SIG-M5 treated with dmso at 0.1 percent for 504 hours (cell line): ENCODE measurements at regions not wholly inside any gene's neighbourhood (a gene's known extent, or its start where the extent isn't known, plus 50 kb on each side); places are given as distances from the start of the nearest gene placed in this dataset.

Experiments
- DNase-seq: peaks from one replicate; lab custom pipeline; 2025; ENCODE audit not compliant: unreplicated experiment; lab: John Stamatoyannopoulos, UW

DNA sequence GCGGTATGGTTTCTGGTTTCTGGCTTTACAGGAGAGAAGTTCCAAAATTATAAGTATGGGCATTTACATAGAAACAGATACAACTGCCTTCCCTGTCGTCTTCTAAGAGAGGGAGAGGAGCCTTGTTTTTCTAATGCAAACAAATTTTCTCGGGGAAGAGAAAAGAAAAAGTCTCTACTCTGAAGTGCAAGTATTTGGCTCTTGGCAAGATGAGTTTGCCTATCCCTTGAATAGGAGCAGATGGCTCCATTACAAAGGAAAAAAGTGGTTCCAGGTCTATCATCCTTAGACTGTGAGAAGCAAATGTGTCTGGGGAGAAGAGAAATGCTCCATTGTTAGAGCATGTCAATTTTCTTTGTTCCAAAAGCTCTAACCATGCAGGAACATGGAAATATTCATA is 455.6 kb downstream of the BUD13 start:
- no peak for DNase-seq

DNA sequence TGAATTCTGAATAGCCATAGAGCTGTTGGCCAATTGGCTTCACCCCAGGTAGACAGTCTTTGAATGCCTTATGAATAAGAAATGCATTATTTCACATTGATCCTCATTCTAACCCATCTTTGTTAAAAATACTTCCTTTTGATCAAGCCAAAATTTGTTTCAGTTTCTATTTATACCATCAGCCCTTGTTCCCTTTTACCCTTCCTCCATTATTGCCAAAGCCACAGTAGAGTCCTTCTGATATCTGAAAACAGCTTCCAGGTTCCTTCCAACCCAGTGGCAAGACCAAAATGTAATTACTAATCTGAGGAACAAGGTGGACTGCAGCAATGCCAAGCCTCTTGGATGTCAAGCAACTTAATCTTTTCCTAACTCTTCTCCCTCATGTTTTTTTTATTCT is 458.8 kb downstream of the BUD13 start:
- no peak for DNase-seq

DNA sequence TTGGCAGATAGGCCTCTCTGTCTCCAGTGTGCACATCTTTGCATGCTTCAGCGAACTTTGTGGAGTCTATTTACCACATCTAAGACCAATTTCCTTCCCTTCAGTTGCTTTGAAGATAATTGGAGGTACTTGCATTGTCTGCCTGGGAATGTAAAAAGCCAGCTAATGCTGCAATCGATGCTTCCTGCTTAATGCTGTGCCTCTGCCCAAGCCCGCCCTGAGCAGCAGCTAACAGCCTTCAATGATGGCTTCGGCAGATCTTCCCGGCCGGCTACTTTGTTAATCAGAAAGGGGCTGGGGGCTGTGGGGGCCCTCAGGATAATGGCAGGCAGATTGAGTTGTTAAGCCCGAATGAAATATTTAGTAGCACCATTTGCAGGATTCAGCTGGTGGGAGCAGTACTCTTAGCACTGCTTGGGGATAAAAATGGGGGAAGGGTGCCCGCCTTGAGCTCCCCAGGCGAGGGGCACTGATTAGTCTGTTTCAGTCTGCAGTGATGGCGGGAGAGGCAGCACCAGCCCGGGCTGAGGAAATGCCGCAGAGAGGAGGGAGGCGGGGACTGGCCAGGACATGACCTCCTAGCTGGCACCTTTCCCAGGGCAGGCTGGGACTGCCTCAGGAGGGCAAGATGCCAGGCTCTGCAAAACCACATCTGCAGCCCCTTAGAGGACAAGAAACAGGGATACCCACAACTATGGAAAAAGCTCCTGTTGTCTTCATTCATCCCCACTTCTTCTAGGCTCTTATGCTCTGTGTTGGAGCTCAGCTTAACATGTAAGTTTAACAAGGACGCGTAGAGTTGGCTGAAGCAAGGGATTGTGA is 460.0 kb downstream of the BUD13 start:
- DNase-seq = no peak

DNA sequence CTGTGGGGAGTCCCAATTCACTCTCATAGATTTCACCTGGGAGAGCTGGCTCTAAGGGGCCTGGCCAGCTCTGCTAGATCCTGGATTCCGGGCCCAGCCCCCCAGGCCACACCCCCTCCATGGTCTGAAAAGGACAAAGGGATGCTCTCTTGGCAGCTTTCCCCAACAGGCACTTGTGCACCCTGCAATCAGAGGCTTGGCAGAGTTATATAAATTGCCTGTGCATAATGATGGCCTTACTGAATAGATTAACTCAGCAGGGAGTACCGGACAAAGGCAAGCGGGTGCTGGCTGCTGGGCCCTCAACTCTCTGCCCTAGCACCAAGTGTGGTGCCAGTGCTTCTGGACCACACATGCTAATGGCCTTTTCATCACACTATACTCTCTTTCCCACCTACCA is 461.6 kb downstream of the BUD13 start:
- no peak for DNase-seq

DNA sequence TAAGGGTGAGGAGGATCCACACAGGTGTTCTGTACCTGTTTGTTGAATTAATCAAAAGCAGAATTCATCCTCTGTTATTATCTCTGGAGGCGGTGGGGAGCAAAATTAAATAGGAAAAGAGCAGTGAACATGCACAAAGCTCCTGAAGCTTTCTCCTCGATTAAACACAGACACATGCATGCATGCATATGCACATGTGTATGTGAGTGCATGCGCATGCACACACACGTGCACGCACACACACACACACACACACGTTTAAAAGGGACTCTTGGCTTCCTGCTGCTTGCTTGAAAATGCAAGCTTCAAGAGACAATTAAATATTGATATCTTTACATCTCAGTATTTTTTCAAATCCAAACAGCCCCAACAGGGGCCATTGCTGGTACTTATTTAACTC is 462.1 kb downstream of the BUD13 start:
- DNase-seq = no peak

DNA sequence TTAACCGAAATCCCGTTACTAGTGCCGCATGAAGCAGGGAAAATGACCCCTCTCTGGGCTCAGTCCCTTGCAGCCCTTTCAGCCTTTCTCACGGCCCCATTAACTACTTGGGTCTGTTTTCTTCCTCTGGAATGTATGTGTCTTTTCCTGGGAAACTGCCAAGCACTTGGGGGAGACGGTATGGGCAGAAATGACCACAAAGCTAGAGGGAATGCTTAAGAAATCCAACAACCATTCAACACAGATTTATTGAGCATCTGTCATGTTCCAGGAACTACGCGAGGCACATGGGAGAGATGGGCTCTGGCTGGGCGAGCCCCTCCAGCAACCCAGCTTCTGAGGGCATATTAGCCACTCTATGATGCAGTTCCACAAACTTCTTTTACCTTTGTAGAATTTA is 462.6 kb downstream of the BUD13 start:
- no peak for DNase-seq

DNA sequence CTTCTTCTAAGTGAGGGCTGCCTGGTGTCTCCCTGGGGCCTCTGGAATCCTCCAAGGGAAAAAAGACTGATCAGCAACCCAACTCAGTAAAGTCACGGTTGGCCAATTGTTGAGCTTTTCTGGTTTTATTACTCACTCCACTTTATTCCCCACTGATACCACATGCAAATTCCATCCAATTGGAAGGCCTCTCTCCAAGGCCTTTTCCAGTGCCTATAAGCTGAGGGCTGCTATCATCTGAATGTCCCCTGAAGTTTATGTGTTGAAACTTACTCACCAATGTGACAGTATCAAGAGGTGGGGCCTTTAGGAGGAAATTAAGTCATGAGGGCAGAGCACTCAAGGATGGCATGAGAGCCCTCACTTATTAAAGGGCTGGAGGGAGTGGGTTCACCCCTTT is 463.3 kb downstream of the BUD13 start:
- DNase-seq = no peak

DNA sequence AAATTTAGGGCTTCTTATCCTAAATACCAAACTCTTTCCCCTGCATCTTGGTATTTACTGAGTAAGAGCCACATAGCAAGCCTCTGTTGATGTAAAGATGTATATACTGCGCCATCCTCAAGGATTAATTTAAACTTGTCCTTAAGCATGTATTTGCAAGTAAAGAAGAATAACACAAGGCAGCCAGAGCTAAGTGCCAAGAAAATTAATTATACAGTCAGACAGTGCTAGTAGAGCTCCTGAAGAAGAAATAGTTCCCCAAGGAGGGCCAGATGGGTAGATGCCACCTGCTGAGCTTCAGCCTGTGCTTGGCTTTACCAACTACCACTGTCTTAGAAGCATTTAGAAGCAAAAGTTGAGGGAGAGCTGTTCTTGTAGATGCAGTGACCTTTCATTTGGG is 470.0 kb downstream of the BUD13 start:
- no peak for DNase-seq

DNA sequence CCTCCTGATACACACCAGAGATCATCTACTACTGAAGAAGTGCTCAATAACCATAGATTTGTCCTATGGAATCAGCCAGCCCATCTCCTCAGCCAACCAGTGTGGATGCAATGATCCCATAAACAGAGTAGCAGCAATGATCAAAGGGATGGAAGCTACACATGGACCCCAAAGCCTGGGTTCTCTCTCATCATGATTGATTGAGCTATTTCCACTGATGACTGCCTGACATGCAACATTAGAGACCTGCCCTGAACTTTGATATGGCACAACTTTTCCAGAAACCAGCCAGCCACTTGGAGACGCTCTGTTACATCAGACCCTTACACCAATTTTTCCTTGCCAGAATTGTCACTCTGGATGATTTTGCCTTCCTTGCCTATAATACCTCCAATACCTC is 471.6 kb downstream of the BUD13 start:
- no peak for DNase-seq

DNA sequence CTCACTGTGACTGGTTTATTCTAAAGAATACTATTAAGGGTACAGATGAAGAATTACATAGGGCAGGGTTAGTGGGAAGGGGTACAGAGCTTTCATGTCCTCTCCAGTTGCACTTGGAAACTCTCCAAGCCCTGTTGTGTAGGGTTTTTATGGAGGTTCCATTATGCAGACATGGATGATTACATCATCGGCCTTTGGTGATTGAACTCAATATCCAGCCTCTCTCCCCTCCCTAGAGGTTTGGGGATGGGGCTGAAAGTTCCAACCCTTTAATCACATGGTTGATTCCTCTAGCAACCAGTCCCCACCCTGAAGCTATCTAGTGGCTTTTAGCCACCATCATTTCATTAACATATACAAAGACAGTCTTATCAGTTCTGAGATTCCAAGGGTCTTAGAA is 472.6 kb downstream of the BUD13 start:
- DNase-seq = no peak

DNA sequence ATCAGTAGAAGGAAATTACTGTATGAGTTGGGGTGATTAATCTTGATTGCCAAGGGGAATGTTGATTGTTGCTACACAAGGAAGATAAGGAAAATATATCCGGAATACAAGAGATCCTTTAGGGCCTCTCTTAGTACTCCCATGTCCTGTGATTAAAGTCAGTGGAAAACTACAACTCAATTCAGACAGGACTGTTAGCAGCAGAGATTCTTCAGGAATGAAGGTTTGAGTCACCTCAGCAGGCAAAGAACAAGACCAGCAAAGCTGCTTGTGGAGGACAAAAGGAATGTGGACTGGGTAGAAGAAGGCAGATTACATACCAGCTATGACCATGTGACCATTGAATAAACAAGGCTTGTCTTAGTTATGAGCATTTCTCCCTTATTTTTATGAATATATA is 478.2 kb downstream of the BUD13 start:
- peak; percentile 21 for DNase-seq

DNA sequence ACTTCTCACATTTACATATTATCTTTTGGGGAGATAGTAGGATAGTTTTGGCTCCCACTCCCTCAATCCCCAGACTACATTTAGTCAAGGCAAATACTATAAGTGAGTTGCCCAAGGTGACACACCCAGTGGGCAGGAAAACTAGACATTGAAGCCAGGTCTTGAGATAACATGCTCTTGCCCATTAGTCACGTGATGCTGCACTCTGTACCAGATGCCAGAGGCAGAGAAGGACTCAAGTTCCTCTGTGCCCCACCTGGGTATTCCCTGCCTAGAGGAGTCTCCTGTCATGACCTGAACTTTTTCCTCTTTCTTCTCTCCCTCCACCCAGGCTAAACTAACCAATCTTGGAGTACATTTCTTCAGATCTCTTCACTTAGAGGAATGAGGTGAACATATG is 484.9 kb downstream of the BUD13 start:
- no peak for DNase-seq

DNA sequence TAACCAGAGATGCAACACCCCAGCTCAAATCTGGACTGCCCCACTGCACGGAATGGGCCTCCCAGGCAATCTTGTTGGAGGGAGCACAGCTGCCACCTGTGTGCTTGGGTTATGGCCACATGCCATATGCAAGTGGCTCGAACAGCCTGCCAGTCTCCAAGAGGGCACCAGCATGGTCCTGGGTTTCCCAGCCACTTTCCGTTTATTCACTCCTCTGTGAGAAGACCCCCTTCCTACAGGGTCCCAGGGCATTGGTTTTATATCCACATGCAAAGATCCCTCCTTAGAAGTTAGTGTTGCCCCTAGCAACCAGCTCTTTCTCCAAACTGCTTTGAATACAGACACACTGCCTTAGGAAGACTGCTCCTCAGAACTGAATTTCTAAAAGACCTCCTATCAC is 487.8 kb downstream of the BUD13 start:
- DNase-seq = no peak

DNA sequence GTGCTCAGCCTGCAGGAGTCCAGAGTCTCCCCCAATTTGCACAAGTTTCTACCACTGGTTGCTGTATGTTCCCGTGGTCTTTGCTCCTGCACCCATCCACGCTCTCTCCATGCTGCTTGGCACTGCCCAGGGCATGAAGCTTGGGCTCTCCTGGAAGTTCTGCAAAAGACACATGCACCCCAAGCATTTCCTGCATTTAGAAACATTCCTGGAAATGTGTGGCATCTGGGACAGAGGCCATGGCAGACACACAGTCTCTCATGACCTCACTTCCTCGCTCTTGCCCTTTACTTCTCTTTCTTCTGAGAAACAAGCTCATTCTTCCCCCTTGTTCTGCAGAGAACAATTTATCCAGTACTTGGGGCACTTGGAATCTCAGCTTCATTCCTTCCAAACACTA is 489.5 kb downstream of the BUD13 start:
- no peak for DNase-seq

DNA sequence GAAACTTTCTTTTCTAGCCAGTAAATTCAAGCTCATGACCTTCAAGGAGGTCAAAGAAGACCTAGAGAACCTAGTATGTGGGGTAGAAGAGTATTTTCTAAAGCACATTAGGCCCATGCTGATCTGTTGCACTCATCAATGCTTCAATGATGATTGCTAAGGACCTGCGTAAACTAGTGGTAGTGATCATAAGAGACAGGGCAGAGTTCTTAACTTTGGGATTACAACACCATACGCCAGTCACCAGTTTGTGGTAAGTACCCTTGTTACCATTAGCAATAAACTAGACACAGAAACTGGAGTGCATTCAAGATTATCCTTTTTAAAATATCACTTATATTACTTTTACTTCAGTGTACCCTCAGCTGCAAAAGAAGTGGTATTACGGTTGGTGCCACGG is 490.3 kb downstream of the BUD13 start:
- DNase-seq = no peak

DNA sequence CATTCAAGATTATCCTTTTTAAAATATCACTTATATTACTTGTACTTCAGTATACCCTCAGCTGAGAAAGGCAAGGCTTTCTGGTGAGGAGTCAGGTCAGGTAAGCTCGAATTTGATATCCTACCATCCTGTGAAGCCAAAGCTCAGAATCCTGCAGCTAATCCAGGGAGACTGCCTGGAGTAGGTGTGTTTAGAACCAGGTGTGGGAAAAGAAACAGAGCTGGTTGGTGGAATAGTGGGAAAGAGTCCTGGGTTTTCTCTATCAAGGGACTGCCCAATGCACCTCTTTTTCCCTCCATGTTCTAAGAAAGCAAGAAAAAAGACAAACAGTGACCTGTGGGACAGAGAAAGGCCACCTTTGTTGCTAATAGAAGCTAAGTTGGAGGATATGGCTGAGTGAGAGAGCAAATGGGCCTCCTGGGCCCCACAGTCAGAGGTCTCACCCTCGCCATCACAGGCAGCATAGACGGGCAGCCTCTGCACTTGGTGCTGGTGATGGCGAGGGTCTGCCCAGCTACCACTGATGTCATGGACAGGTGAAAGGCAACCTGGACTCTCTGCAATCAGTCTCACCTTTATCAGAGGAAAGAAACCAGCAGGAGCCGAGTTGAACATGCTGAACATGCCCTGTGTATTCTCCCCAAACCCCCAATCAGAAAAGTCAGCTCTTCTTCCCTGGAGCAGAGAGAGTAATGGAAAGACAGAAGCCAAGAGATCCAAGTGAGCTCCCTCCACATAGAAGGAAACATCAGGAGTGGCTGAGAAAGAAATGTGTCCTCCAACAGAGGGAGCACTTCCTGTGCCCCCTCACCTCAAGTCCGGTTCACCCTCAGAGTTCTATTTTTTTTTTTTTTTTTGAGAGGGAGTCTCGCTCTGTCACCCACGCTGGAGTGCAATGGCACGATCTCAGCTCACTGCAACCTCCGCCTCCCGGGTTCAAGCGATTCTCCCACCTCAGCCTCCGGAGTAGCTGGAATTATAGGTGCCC is 491.3 kb downstream of the BUD13 start:
- DNase-seq = no peak

DNA sequence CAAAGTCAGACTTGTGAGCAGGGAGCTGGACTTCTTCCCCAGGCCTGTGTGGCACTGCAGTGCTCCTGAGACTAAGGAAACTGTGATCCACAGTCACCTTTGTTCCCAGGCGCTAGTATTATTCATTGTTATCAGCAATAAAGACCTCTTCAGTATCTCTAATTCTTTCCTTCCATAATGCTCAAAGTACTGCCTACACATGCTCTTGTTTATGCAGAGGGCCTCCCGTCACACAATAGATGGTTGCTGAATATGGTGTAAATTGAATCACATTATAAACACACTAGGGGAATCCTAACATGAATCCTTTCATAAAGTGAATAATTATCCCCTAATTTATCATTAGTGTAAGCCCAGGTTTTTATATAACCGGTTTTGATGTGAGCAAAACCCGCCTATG is 493.3 kb downstream of the BUD13 start:
- DNase-seq = no peak

DNA sequence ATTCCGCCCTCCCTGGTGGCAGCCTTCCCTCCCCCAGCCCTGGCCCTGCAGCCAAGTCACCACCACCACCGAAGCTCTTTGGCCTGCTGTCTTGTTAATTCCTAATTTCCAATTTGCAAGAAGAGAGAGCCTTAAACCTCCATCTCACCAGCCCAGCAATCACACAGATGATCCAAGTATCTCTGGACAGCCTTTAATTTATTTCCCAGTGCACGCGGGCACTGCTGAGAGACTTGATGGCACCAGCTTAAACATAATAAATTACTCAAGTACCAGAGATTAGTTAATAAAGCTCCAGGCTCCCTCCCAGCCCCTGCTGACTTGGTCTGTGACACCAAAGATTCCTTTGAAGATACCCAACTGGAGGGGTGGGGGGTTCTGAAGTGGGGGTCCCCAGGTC is 494.7 kb downstream of the BUD13 start:
- DNase-seq = no peak

DNA sequence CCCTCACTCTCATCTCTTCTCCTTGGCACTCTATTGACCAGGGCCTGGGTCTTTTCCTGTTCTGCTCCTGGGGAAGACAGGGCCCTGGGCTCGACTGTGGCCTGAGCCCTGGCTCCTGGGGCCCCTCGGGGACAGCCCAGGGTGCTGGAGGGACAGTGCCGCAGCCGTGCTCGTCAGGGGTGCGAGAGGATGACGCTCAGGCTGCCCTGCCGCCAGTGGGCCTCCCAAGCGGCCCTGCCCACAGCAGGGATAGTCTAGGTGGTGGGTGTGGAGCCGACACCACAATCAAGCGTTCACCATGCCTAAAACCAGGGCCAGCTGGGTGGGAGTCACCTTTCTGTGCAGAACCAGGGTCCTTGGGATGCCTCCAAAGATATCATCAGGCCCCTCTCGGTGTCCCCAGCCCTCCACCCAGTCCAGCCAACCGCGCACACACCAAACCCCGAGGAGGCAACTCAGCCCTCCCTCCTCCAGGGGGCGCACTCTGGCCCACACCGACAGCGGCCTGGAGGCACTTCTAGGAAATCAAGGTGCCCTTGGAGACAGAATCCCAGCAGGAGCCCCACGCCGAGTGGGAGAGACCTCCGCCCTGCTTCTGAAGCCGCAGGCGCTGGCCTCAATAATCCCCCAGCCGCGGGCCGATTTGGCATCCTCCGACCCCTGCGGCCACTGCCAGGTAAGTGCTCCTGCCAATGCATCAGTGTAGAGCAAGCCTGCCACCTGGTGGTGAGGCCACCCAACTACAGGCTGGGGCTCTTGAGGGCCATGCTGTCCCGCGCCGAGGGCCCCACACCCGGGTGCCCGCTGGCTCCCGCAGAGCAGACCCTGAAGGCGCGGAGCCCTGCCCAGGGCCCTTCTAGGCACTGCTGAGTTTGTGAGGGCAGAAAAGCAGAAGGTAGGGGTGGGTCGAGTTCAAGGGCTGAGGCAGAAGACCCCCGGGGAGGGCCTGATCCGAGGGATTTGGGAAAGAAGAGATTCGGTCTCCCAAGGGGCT is 496.4 kb downstream of the BUD13 start:
- DNase-seq = peak; percentile 2

DNA sequence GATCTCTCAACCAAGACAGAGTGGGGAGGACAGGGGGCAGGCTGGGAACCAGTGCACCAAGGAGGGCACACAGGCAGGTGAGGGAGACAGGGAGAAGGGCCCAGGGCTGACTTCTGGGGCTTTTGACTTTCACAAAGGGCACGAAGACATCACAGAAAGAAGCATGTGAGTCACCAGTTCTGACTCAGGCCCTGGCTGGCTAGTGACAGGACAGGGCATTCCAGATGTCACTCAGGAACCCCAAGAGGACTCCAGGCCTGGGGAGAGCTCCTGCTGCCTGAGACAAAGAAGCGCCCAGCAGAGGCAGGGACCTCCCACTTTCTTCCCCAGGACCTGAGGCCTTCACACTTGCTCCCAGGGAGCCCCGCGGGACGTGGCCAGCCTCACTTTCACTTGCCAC is 497.2 kb downstream of the BUD13 start:
- no peak for DNase-seq

DNA sequence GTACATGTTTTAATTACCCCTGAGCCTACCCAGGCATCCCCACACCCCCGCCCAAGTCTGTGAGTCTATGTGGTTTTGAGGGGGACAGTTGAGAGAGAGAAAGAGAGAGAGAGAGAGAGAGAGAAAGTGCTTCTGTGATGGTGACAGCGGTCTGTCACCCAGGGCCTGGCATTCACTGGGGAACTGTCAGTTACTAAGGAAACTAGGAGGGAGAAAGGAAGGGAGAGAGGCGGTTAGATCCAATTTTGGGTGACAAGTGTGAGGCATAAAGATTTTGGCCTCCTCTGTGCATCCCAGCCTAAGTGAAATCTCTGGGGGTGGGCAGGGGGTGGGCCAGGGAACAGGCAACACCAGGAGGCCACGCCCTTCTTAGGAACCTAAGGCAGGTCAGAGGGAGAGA is 498.3 kb downstream of the BUD13 start:
- DNase-seq = no peak
